ENCODE measurements at regions not wholly inside any gene's neighbourhood (a gene's known extent, or its start where the extent isn't known, plus 50 kb on each side); places are given as distances from the start of the nearest gene placed in this dataset.
"Not testable (repeated sequence)": the region's sequence is repeated elsewhere in the genome, so short reads cannot be mapped to it uniquely, and the experiment has no call there.

DNA sequence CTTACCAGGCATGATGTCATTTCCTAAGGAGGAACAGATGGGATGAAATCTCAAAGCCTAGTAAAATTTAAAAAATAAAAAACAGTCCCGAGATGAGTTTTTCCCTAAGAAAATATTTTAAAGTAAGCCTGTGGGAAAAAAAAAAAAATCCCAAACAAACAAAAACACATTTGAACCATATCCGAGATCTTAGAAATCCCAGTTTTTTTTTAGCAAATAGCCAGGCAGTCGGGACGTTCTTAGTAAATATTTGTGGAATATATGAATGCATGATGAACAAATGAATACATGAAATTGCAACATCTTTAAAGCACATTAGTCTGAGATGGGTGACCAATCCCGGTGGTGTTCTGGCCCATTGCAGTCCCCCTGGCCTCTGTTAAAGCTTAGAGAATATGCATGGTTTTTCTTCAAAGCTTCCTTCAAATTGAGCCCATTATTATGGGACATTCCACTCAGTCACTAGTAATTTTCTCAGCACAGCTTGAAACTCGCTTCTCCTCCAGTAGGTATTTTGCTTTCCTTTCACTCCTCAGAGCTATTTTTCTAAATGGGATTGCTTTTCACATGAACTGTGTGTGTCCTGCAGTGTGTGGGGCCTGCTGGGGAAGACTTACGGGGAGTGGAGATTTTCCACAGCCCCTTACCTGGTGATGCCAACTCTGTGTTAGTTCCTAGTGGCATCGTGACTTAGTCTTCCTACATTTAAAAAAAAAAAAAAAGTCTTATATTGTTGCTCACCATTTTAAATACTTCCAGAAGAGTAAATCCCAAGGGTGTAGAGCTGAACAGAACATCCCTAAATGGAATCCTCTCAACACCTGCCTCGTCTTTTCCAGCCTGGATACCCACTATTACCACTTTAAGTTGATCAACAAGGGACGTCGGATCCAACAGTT is 255.6 kb upstream of the NBPF12 start:
- H3K4me3 ChIP-seq; DNase-seq; H3K27me3 ChIP-seq; H3K9me3 ChIP-seq; ATAC-seq; intact Hi-C loops (cut with DNase I); H3K27ac ChIP-seq; H3K4me1 ChIP-seq; H3K36me3 ChIP-seq: not testable (repeated sequence)
- 56 to 65% methylated on average over 7 of the region's 11 CpGs for WGBS, 2 donors

DNA sequence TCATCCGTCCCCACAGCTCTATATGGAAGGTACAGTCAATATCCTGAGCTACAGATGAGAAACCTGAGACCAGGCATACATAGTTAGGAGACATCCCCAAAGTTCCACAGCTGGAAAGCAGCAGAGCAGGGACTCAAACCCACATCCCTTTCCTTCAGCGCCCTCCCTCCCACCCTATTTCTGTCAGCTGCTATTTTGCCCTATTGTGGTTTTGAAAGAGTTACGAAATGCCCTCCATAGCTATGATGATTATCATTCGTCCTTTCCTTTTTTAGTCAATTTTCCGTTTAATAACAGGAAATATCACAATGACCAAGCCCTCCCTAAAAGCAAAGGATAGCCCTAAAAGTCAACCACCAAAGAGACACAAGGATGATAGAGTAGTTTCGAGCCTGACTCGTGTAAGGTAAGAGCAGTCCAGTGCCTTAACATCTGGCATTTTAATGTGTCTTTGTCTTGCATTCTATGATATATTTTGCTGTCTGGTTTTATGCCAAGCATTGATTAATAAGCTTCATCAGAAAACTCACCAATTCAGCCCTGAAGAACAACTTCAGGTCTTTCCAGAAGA is 264.3 kb upstream of the NBPF12 start:
- H3K4me3 ChIP-seq; H3K27me3 ChIP-seq; DNase-seq; intact Hi-C loops (cut with DNase I); ATAC-seq; H3K36me3 ChIP-seq; H3K9me3 ChIP-seq; H3K27ac ChIP-seq; H3K4me1 ChIP-seq: not testable (repeated sequence)
- 62 to 69% methylated on average over 7 of the region's 7 CpGs for WGBS, 2 donors

DNA sequence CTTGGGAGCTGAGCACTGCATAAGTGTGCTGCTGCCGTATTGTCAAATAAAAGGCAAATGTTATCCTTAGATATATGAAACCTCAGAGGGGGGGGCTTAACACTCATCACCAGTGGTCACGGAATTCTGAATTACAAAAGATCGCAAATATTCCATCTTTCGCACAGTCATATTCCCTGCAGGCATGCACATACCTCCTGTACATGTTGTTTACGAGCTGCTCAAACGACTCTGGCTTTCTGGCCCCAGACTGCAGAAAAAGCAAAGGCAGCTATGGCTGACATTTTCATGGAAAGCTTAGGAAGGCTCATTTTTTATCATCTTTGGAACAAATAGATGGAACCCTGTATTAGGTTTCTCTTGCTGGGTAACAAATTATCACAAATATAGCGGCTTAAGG is 265.5 kb upstream of the NBPF12 start:
- H3K27me3 ChIP-seq, ATAC-seq, H3K9me3 ChIP-seq: not testable (repeated sequence)

DNA sequence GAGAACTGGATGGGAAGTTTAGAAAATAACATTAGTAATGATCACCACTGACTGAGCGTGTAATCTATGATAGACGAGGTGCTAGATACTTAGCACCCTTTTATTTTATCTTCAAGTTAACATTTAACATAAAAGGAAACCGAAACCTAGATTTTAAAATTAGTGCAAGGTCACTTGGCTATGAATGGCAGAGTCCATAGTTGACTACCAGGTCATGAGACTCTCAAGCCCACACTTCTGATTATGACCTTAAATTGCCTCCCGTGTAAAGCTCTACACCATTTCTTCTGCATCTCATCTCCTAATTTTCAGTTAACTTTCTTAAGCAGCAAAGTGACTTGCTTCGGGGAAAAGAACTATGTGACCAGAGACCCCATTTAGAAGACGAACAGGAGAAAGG is 266.5 kb upstream of the NBPF12 start:
- intact Hi-C loops (cut with DNase I); H3K4me3 ChIP-seq; H3K9me3 ChIP-seq; H3K36me3 ChIP-seq; DNase-seq; H3K27me3 ChIP-seq; H3K4me1 ChIP-seq: not testable (repeated sequence)
- ATAC-seq = peak in 7 of 8 donors; percentile 7 to 61 (median 21)
- peak overlapping the region in 5 of 10 donors; percentile 20 to 67 (median 40) for H3K27ac ChIP-seq
- 74 to 85% methylated on average over 6 of the region's 6 CpGs for WGBS, 2 donors

More for the DNA sequence above, 265.5 kb upstream of the NBPF12 start:
- intact Hi-C loops (cut with DNase I); H3K4me3 ChIP-seq; H3K4me1 ChIP-seq; H3K27ac ChIP-seq; H3K36me3 ChIP-seq; DNase-seq: not testable (repeated sequence)
- WGBS, 2 donors = 80 to 87% methylated on average over 6 to 7 of the region's 7 CpGs

DNA sequence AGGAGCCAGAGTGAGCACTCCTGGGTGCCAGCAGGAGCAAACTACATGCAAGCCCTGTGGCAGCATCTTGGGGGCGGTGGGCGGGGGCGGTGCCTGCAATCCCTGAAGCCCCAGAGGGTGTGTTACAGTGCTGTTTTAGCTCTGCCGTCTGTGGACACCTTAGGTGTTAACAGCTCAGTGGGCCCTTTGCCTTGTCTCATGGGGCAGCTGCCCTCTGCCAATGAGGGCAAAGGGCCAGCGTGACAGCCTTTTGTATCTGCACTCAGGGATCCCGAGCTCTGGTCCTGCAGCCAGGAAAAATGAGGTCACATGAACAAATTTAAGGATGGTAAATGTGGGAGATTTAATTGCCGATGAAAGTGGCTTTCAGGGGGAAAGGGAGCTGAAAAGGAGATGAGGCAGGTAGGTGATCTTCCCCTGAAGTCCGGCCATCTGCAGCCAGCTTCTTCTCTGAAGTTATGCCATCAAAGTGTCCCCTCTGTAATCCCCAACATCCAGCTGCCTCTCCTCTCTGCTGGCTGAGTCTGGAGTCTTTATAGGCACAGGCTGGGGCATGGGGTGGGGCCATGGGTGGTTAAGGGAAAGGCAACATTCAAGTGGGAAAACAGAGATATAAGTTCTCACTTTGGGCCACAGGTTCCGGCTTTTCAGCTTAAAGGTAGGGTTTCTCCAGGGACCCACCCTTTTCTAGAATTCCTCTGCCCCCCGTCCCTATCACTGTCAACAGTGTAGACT is 267.1 kb upstream of the NBPF12 start:
- intact Hi-C loops (cut with DNase I); H3K9me3 ChIP-seq; H3K4me3 ChIP-seq; H3K36me3 ChIP-seq; H3K27me3 ChIP-seq; H3K4me1 ChIP-seq: not testable (repeated sequence)
- WGBS, 2 donors = 46 to 70% methylated on average over 7 to 10 of the region's 10 CpGs
- H3K27ac ChIP-seq = peak overlapping the region in 5 of 10 donors; percentile 20 to 67 (median 40)
- ATAC-seq = peak; percentile 81 to 99 (median 95)
- DNase-seq = peak; percentile 59

DNA sequence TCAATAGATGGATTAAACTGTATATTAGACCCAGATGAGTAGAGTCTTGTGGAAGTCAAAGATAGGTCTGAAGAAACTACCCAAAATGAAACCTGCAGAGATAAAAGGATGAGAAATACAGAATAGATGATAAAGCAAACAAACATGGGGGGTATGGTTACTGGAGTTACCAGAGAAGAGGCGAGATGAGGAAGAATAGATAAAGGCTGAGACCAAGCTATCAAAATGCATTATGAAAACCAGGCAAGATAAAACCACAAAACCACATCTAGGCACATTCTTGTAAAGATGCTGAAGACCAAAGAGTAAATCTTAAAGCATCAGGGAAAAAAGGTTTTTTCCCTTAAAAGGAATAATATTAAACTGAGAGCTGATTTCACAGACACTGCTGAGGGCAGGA is 271.8 kb upstream of the NBPF12 start:
- H3K4me3 ChIP-seq; H3K27ac ChIP-seq; H3K9me3 ChIP-seq; DNase-seq; H3K27me3 ChIP-seq; H3K36me3 ChIP-seq; ATAC-seq; H3K4me1 ChIP-seq; intact Hi-C loops (cut with DNase I): not testable (repeated sequence)
- 65% methylated on average over 1 of the region's 1 CpG; no CpG with 5 or more reads in 1 of the 2 donors for WGBS, 2 donors

DNA sequence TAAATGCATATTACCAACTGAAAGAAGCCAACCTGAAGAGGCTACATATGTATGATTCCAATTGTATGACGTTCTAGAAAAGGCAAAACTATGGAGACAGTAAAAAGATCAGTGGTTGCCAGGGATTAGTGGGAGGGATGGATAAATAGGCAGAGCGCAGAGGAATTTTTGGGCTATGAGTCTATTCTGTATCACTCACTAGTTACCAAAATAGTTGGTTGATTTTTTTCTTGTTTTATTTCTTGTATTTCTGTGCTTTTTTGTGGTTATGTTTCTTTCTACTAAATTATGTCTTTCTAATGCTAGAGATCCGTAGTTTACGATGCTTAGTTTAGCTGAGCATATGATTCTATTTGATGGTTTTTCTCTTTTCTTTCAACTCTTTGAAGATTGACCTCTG is 277.9 kb upstream of the NBPF12 start:
- H3K9me3 ChIP-seq; DNase-seq; ATAC-seq; H3K27ac ChIP-seq; H3K4me1 ChIP-seq; H3K27me3 ChIP-seq; intact Hi-C loops (cut with DNase I); H3K36me3 ChIP-seq; H3K4me3 ChIP-seq: not testable (repeated sequence)
- WGBS, 2 donors = 88 to 90% methylated on average over 3 of the region's 4 CpGs

DNA sequence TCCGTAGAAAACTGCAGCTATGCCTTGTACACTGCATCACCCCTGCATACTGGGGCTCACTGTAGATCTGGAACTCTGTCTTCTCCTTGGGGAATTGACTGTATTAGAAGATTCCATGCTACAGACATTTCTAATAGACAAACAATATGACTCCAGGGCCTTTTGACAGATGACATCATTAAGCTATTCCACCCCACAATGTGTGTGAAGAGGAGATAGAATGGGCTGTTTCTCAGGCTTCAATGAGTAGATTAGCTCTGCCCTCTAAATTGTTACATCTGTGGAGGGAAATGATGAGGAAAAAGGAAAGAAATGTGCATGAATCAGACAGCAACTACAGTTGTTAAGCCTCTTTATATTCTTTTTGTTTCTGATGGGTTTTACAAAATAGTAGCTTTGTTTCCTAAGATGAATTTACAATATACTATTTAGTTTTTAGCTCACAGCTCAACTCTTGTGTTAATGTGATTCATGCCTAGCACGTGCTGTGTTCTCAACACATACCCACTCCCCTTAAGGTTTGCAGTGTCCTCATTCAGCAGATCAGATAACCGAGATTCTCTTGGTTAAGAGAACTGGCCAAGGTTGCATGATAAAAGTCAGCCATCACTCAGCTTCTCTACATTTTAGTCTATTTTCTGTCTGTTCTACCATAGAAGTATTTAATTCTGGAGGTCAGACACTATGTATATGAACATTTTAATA is 281.6 kb upstream of the NBPF12 start:
- H3K27ac ChIP-seq; H3K4me1 ChIP-seq; H3K4me3 ChIP-seq; DNase-seq; H3K27me3 ChIP-seq; intact Hi-C loops (cut with DNase I); H3K36me3 ChIP-seq; H3K9me3 ChIP-seq; ATAC-seq: not testable (repeated sequence)
- WGBS, 2 donors = 60 to 72% methylated on average over 3 of the region's 3 CpGs

DNA sequence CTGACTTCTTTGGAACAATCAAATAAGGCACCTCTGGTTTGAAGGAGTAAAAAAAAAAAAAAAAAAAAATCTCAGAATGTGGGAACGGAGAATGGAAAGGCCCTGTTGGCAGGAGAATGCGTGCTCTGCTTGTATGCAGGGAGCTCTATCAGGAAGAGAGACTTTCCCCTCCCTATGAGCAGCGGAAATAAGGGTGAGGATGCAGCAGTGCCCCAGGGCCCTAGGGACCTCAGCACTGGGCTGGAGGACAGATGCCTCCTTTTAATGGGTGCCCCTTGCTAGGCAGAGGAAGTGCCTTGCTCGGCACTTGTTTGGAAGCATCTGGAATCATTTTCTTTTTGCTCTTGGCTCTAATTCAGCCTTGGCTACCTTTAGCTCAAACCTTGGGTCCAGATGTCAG is 283.4 kb upstream of the NBPF12 start:
- H3K27ac ChIP-seq; H3K4me1 ChIP-seq; DNase-seq; ATAC-seq; H3K36me3 ChIP-seq; H3K4me3 ChIP-seq; H3K9me3 ChIP-seq; H3K27me3 ChIP-seq; intact Hi-C loops (cut with DNase I): not testable (repeated sequence)
- 48 to 52% methylated on average over 3 to 4 of the region's 4 CpGs for WGBS, 2 donors

DNA sequence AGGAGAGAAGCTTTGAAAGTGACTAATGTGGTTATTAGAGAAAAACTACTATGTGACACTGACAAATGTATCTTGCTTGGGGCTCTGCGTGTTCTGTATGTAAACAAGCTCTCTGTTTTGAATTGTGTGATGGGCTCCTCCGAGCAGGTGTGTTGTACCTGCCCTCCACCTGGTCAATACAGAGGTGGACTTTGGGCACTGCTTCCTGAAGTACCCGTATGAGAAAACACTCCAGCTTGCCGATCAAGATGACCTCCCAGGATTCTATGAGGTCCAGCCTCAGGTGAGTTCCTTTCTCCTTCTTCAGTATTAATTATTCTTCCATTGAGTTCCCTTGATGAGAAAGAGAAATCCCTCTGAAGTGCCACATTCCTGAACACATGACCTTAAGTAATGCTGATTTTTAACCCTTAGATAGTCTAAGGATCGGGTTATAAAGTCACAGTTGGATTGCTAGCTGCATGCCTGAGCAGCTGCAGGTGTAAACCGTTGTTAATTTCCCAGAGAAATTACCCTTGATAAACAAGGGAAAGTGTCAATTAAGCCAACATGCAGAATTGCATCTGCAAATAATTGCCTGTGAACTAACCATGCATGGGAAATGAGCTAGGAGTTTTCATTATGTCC is 292.0 kb upstream of the NBPF12 start:
- H3K9me3 ChIP-seq; intact Hi-C loops (cut with DNase I); H3K36me3 ChIP-seq; H3K27ac ChIP-seq; H3K4me3 ChIP-seq; ATAC-seq; H3K27me3 ChIP-seq; H3K4me1 ChIP-seq; DNase-seq: not testable (repeated sequence)
- WGBS, 2 donors = 66 to 72% methylated on average over 5 to 6 of the region's 6 CpGs
